Tibial nerve (tissue), 4 donors: ENCODE measurements at regions not wholly inside any gene's neighbourhood (a gene's known extent, or its start where the extent isn't known, plus 50 kb on each side); places are given as distances from the start of the nearest gene placed in this dataset.
"Not testable (repeated sequence)": the region's sequence is repeated elsewhere in the genome, so short reads cannot be mapped to it uniquely, and the experiment has no call there.

Source experiments
- DNase-seq, 2 donors: peaks; one replicate each; pipeline ENCODE4 v3.0.0-alpha.2; 2019; ENCODE audit warnings: low spot score in 2 of 2
- H3K27ac ChIP-seq, 4 donors: fragments of 200-600 bp; sonication (generic) in 3 of 4; one replicate each; pipeline ENCODE4 v1.5.1; 2017 to 2019; ENCODE audit warnings: mild to moderate bottlenecking in 1 of 4
- H3K27me3 ChIP-seq, 2 donors: fragments of 200-600 bp; sonication (generic) in 1 of 2; one replicate each; pipeline versions ENCODE4 v1.5.1 to v1.6.0; 2017 to 2019
- H3K36me3 ChIP-seq, 3 donors: fragments of 200-600 bp; sonication (generic); one replicate each; pipeline ENCODE4 v1.5.1; 2018 to 2019
- H3K4me1 ChIP-seq, 4 donors: fragments of 200-600 bp; sonication (generic) in 3 of 4; one replicate each; pipeline ENCODE4 v1.5.1; 2017 to 2019
- H3K4me3 ChIP-seq, 4 donors: fragments of 200-600 bp; sonication (generic) in 3 of 4; one replicate each; pipeline ENCODE4 v1.5.1; 2017 to 2019; ENCODE audit warnings: mild to moderate bottlenecking in 1 of 4, moderate library complexity in 1 of 4
- H3K9me3 ChIP-seq, 4 donors: fragments of 200-600 bp; sonication (generic) in 3 of 4; one replicate each; pipeline ENCODE4 v1.5.1; 2017 to 2019
- EP300 ChIP-seq, 2 donors: sonication (generic); formaldehyde crosslinking; IDR thresholded peaks; one replicate each; pipeline ENCODE4 v1.6.1; 2017; ENCODE audit warnings: antibody characterized with exemption in 2 of 2, mild to moderate bottlenecking in 1 of 2
- POLR2A ChIP-seq, 2 donors: fragments of 450-650 bp; IDR thresholded peaks; one replicate each; pipeline ENCODE4 v1.6.1; 2017; ENCODE audit warnings: antibody characterized with exemption in 2 of 2, mild to moderate bottlenecking in 2 of 2, moderate library complexity in 2 of 2
- WGBS, 2 donors: methylation state at CpG; one replicate each; pipeline ENCODE4 v1.1.5; 2018; 5-methylcytosine and 5-hydroxymethylcytosine counted together
- TF ChIP-seq, protein P1 (sequence below), 5 experiments: fragments of 200-600 bp in 3 of 5; fragments of 450-650 bp in 2 of 5; sonication (generic) in 3 of 5; IDR thresholded peaks; one replicate each; pipeline ENCODE4 v1.5.1; 2016 to 2019; ENCODE audit warnings: antibody characterized with exemption in 5 of 5, mild to moderate bottlenecking in 3 of 5, moderate library complexity in 2 of 5

DNA sequence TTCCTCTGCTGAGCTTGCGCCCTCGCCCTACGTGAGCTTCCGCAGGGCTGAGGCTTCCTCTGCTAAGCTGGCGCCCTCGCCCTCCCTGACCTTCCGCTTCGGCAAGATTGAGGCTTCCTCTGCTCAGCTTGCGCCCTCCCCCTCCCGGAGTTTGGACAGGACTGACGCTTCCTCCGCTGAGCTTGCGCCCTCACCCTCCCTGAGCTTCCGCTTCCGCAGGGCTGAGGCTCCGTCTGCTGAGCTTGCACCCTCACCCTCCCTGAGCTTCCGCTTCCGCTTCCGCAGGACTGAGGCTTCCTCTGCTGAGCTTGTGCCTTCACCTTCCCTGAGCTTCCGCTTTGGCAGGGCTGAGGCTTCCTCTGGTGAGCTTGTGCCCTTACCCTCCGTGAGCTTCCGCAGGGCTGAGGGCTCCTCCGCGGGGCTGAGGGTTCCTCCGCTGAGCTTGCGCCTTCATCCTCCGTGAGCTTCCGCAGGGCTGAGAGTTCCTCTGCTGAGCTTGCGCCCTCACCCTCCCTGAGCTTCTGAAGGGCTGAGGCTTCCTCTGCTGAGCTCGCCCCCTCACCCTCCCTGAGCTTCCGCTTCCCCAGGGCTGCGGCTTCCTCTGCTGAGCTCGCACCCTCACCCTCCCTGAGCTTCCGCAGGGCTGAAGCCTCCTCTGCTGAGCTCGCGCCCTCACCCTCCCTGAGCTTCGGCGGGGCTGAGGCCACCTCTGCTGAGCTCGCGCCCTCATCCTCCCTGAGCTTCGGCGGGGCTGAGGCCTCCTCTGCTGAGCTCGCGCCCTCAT, 753.6 kb upstream of the TPTE start:
- H3K4me1 ChIP-seq, result no peaks in the 10 kb centered on the region
- no peaks in the 10 kb centered on the region for H3K36me3 ChIP-seq
- WGBS, 2 donors, result 73 to 75% methylated on average over 44 of the region's 44 CpGs
- TF ChIP-seq EP300 (IDR thresholded peaks at IDR 0.05) (no peak), POLR2A (IDR thresholded peaks at IDR 0.05) (no peak)
- TF ChIP-seq, protein P1, sequence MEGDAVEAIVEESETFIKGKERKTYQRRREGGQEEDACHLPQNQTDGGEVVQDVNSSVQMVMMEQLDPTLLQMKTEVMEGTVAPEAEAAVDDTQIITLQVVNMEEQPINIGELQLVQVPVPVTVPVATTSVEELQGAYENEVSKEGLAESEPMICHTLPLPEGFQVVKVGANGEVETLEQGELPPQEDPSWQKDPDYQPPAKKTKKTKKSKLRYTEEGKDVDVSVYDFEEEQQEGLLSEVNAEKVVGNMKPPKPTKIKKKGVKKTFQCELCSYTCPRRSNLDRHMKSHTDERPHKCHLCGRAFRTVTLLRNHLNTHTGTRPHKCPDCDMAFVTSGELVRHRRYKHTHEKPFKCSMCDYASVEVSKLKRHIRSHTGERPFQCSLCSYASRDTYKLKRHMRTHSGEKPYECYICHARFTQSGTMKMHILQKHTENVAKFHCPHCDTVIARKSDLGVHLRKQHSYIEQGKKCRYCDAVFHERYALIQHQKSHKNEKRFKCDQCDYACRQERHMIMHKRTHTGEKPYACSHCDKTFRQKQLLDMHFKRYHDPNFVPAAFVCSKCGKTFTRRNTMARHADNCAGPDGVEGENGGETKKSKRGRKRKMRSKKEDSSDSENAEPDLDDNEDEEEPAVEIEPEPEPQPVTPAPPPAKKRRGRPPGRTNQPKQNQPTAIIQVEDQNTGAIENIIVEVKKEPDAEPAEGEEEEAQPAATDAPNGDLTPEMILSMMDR (IDR thresholded peaks at IDR 0.05), result no peak
- H3K27me3 ChIP-seq, result no peaks in the 10 kb centered on the region
- no peak overlapping the region for H3K4me3 ChIP-seq
- H3K9me3 ChIP-seq, result peaks cover 0 to 35% (median 4%) of the 10 kb centered on the region in 4 donors
- DNase-seq, result no peak
- no peak overlapping the region for H3K27ac ChIP-seq

GRCh38 chr21:9768376-9769130, 752.8 kb upstream of the TPTE start:
- H3K27ac ChIP-seq, H3K36me3 ChIP-seq, H3K27me3 ChIP-seq, H3K4me1 ChIP-seq, DNase-seq, H3K4me3 ChIP-seq: not testable (repeated sequence)
- H3K9me3 ChIP-seq, result peaks cover 0 to 30% (median 4%) of the 10 kb centered on the region in 4 donors
- WGBS, 2 donors, result 81 to 82% methylated on average over 21 of the region's 21 CpGs

DNA sequence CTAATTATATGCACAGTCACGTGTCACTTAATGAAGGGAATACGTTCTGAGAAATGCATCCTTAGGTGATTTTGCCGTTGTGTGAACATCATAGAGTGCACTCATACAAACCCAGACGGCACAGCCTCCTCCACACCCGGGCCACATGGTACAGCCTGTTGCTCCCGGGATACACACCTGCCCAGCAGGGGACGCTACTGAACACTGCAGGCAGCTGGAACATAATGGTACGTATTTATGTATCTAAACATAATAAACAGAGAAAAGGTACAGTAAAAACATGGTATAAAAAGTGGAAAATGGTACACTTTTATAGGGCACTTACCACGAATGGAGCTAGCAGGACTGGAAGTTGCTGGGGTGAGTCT, 752.3 kb upstream of the TPTE start:
- H3K4me1 ChIP-seq, H3K36me3 ChIP-seq, DNase-seq, H3K4me3 ChIP-seq, H3K27me3 ChIP-seq, H3K27ac ChIP-seq: not testable (repeated sequence)
- peaks cover 0 to 26% (median 4%) of the 10 kb centered on the region in 4 donors for H3K9me3 ChIP-seq
- 75 to 83% methylated on average over 9 of the region's 9 CpGs for WGBS, 2 donors

- not testable (repeated sequence) for H3K4me3 ChIP-seq, H3K27ac ChIP-seq, H3K27me3 ChIP-seq, H3K36me3 ChIP-seq, DNase-seq, H3K4me1 ChIP-seq
- 68 to 75% methylated on average over 17 of the region's 17 CpGs for WGBS, 2 donors
- peaks cover 0 to 30% (median 4%) of the 10 kb centered on the region in 4 donors for H3K9me3 ChIP-seq
These were observed 751.4 kb upstream of the TPTE start for GRCh38 chr21:9769718-9770690.

GRCh38 chr21:9771466-9772347, 749.7 kb upstream of the TPTE start:
- H3K9me3 ChIP-seq, result peaks cover 0 to 30% (median 4%) of the 10 kb centered on the region in 4 donors
- H3K4me1 ChIP-seq, H3K4me3 ChIP-seq, H3K36me3 ChIP-seq, H3K27me3 ChIP-seq, H3K27ac ChIP-seq, DNase-seq: not testable (repeated sequence)
- WGBS, 2 donors, result 58 to 68% methylated on average over 17 of the region's 17 CpGs

DNA sequence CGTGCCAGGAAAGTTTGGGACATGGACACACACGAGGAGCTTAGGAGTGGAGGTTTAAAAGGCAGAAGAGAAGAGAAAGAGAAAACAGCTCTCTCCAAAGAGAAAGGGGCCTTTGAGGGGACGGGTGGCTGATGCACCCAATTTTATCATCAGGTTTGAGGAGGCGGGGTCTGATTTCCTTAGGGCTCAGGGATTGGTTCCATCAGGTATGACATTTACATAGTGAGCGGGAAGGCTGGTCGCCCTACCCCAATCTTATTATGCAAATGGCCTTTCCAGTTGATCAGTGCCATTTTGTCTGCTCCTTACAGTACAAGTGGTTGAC, 749.1 kb upstream of the TPTE start:
- Histone ChIP-seq H3K9me3 (peaks cover 0 to 28% (median 4%) of the 10 kb centered on the region in 4 donors), H3K4me3 (no peak overlapping the region), H3K36me3 (no peaks in the 10 kb centered on the region), H3K27ac (no peak overlapping the region), H3K27me3 (no peaks in the 10 kb centered on the region), H3K4me1 (no peaks in the 10 kb centered on the region)
- no peak for DNase-seq
- 57 to 59% methylated on average over 6 of the region's 6 CpGs for WGBS, 2 donors
- TF ChIP-seq, protein P1 (IDR thresholded peaks at IDR 0.05), result no peak
- TF ChIP-seq EP300 (IDR thresholded peaks at IDR 0.05) (no peak), POLR2A (IDR thresholded peaks at IDR 0.05) (no peak)

GRCh38 chr21:9772877-9773420, 748.4 kb upstream of the TPTE start:
- not testable (repeated sequence) for DNase-seq, H3K36me3 ChIP-seq, H3K27ac ChIP-seq, H3K4me1 ChIP-seq, H3K4me3 ChIP-seq, H3K27me3 ChIP-seq
- peaks cover 0 to 21% (median 5%) of the 10 kb centered on the region in 4 donors for H3K9me3 ChIP-seq
- 68 to 73% methylated on average over 8 of the region's 8 CpGs for WGBS, 2 donors
